Endothelial cell of umbilical vein (primary cell): ENCODE measurements at regions not wholly inside any gene's neighbourhood (a gene's known extent, or its start where the extent isn't known, plus 50 kb on each side); places are given as distances from the start of the nearest gene placed in this dataset.

Experiments
- BruUV-seq: library from RNA; stranded (reverse); fragments of 400-500 nt; replicated peaks from 2 replicates; lab custom pipeline; 2021; lab: Mats Ljungman, UMichigan
- CTCF ChIA-PET: fragments of 300-600, 350-600 bp; sonication (Branson Sonifier 250); formaldehyde crosslinking; loops from one replicate; lab custom pipeline; 2021; ENCODE audit warnings: antibody characterized with exemption, inconsistent platforms; lab: Charles Lee
- POLR2A ChIA-PET: fragments of 300-600, 350-600 bp; sonication (Branson Sonifier 250); formaldehyde crosslinking; loops from one replicate; lab custom pipeline; 2021; ENCODE audit warnings: antibody characterized with exemption, inconsistent platforms; lab: Charles Lee
- DNase-seq: peaks from one replicate; pipeline ENCODE4 v3.0.0-alpha.2; 2011; ENCODE audit warnings: low read depth, low spot score
- FAIRE-seq: peaks from 2 replicates; lab custom pipeline; 2011; peaks lifted over from hg19 to GRCh38; lab: Jason Lieb, UNC
- H2AFZ ChIP-seq: 2 replicates; pipeline ENCODE4 v1.6.0; 2012; ENCODE audit warnings: low read depth, low read length, control low read depth, inconsistent platforms
- H3K27ac ChIP-seq: 2 replicates; pipeline ENCODE4 v1.5.1; 2011; ENCODE audit warnings: low read depth, mild to moderate bottlenecking, control low read depth, low read length, moderate library complexity; ENCODE audit not compliant: insufficient read depth
- H3K27me3 ChIP-seq, 2 experiments: 2 replicates each; pipeline versions ENCODE4 v1.6.0 to v1.6.1; 2011; ENCODE audit warnings: low read length in 2 of 2, mixed read lengths in 1 of 2; ENCODE audit not compliant: control insufficient read depth in 2 of 2, insufficient read depth in 2 of 2
- H3K36me3 ChIP-seq, 2 experiments: 2 replicates in 1 of 2; 3 replicates in 1 of 2; pipeline ENCODE4 v1.5.1; 2011; ENCODE audit warnings: low read length in 2 of 2, mild to moderate bottlenecking in 1 of 2, moderate library complexity in 1 of 2; ENCODE audit not compliant: control insufficient read depth in 2 of 2, insufficient read depth in 2 of 2; ENCODE audit errors: extremely low read depth in 1 of 2
- H3K4me1 ChIP-seq: 3 replicates; pipeline ENCODE4 v1.5.1; 2011; ENCODE audit warnings: mild to moderate bottlenecking, low read length; ENCODE audit not compliant: control insufficient read depth, insufficient read depth; ENCODE audit errors: extremely low read depth
- H3K4me2 ChIP-seq: 2 replicates; pipeline ENCODE4 v1.6.1; 2011; ENCODE audit warnings: low read length, control low read depth, mixed read lengths; ENCODE audit not compliant: insufficient read depth
- H3K4me3 ChIP-seq, 3 experiments: fragments of 200-600 bp in 1 of 3; sonication (generic), shearing (Covaris generic) in 1 of 3; replicated peaks in 1 of 3; 2 replicates each; pipeline ENCODE4 v1.5.1; 2011 to 2016; ENCODE audit warnings: control low read depth in 3 of 3, low read length in 3 of 3, mild to moderate bottlenecking in 2 of 3, inconsistent platforms in 1 of 3, low read depth in 1 of 3, moderate library complexity in 1 of 3; ENCODE audit not compliant: insufficient read depth in 1 of 3
- H3K79me2 ChIP-seq: 2 replicates; pipeline ENCODE4 v1.6.0; 2012; ENCODE audit warnings: low read length, inconsistent platforms; ENCODE audit not compliant: control insufficient read depth, insufficient read depth
- H3K9ac ChIP-seq: replicated peaks from 2 replicates; pipeline ENCODE3; 2011; ENCODE audit warnings: low read length, control low read depth; ENCODE audit not compliant: insufficient read depth; ENCODE audit errors: extremely low read depth
- H3K9me1 ChIP-seq: replicated peaks from 3 replicates; pipeline ENCODE4 v1.6.0; 2011; ENCODE audit warnings: mild to moderate bottlenecking, low read length; ENCODE audit not compliant: control insufficient read depth, insufficient read depth; ENCODE audit errors: extremely low read depth
- H3K9me3 ChIP-seq: replicated peaks from 2 replicates; pipeline ENCODE4 v1.5.1; 2012; ENCODE audit warnings: low read length, inconsistent platforms; ENCODE audit not compliant: control insufficient read depth, insufficient read depth
- H4K20me1 ChIP-seq: replicated peaks from 2 replicates; pipeline ENCODE3; 2011; ENCODE audit warnings: mild to moderate bottlenecking, low read length; ENCODE audit not compliant: control insufficient read depth, insufficient read depth; ENCODE audit errors: extremely low read depth
- CTCF ChIP-seq, 2 donors: IDR thresholded peaks; 1 replicate in 1 of 2; 2 replicates in 1 of 2; pipeline ENCODE4 v1.5.1; 2011; ENCODE audit warnings: low read length in 2 of 2, mild to moderate bottlenecking in 2 of 2, moderate library complexity in 2 of 2, control low read depth in 1 of 2, inconsistent platforms in 1 of 2, low read depth in 1 of 2; ENCODE audit not compliant: insufficient read depth in 1 of 2; ENCODE audit errors: extremely low read depth in 1 of 2
- EZH2 ChIP-seq: IDR thresholded peaks from 2 replicates; pipeline ENCODE4 v1.6.1; 2012; ENCODE audit warnings: borderline replicate concordance, low read depth, mild to moderate bottlenecking, moderate library complexity, low read length, inconsistent platforms; ENCODE audit not compliant: severe bottlenecking
- FOS ChIP-seq: IDR thresholded peaks from 2 replicates; pipeline ENCODE4 v1.6.1; 2011; ENCODE audit warnings: mild to moderate bottlenecking, low read length, moderate library complexity, borderline replicate concordance; ENCODE audit not compliant: insufficient read depth
- GATA2 ChIP-seq: IDR thresholded peaks from 2 replicates; pipeline ENCODE4 v1.7.0; 2011; ENCODE audit warnings: low read depth, mild to moderate bottlenecking, moderate library complexity, mixed read lengths, low read length; ENCODE audit not compliant: insufficient read length, insufficient read depth
- JUN ChIP-seq: IDR thresholded peaks from 2 replicates; pipeline ENCODE4 v1.6.1; 2011; ENCODE audit warnings: borderline replicate concordance, low read depth; ENCODE audit not compliant: insufficient read length, insufficient read depth
- MYC ChIP-seq: IDR thresholded peaks from one replicate; pipeline ENCODE4 v1.6.1; 2011; ENCODE audit warnings: mild to moderate bottlenecking, low read depth, low read length
- POLR2A ChIP-seq: IDR thresholded peaks from 2 replicates; pipeline ENCODE4 v1.6.1; 2012; ENCODE audit warnings: low read depth, mild to moderate bottlenecking, control low read depth, low read length
- POLR2AphosphoS5 ChIP-seq: IDR thresholded peaks from 2 replicates; pipeline ENCODE4 v1.6.1; 2012; ENCODE audit warnings: low read depth, mild to moderate bottlenecking, control low read depth, low read length, moderate library complexity; ENCODE audit not compliant: insufficient read depth
- dilution Hi-C: fragments of 300-500 bp; cut with MboI; formaldehyde crosslinking; loops from one replicate; pipeline ENCODE4 v1.15.0; 2019; ENCODE audit warnings: low sequenced_read_pairs; ENCODE audit not compliant: extremely low pct_ligation_motif_present
- intact Hi-C: fragments of 100-400 bp; cut with micrococcal nuclease; formaldehyde crosslinking; loops from one replicate; pipeline ENCODE4 v1.10.0; 2022
- TF ChIP-seq, protein P1 (sequence below): IDR thresholded peaks from 2 replicates; pipeline ENCODE4 v1.6.1; 2011; ENCODE audit not compliant: insufficient read depth, insufficient read length

DNA sequence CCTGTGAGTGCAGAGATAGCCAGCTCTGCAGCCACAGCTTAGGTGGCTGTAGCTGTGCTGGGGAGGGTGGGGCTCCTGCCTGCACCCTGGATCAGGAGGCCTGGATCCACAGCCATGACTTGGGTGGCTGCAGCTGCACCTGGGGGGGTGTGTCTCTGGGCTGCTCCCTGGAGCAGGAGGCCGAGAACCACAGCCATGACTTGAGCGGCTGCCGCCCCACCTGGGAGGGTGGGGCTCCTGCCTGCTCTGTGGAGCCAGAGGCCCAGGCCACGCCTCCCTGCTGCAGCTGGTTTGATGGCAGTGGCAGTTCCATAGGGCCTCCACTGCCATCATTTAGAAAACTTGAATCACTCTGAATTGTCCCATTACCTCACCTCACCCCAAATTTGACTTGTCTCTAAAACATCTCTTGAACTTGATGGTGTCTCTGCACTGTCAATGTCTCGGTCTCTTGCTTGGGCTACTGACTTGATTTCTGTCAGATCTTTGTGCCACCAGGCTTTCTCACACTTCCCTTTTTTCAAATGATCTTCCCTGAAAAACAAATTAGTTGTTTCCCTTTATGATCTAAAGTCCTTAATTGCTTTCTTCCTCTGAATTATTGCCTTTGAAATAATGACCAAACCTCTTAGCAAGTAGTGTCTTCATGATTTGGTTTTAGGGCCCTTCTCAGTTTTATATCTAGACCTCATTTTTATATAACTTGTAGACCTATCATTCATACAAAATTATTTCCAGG lies 313.2 kb upstream of the MME start:
- BruUV-seq, result no TSS peak
- FAIRE-seq, result no peak

More for the DNA sequence above, 313.2 kb upstream of the MME start:
- Histone ChIP-seq H3K36me3 (no peaks in the 10 kb centered on the region), H3K9ac (no peak overlapping the region), H3K9me3 (no peaks in the 10 kb centered on the region), H4K20me1 (no peaks in the 10 kb centered on the region), H2AFZ (no peak overlapping the region), H3K27me3 (no peaks in the 10 kb centered on the region), H3K79me2 (no peaks in the 10 kb centered on the region), H3K4me3 (no peak overlapping the region), H3K9me1 (no peaks in the 10 kb centered on the region), H3K27ac (no peak overlapping the region), H3K4me2 (no peak overlapping the region), H3K4me1 (no peaks in the 10 kb centered on the region)
- intact Hi-C loops (no loop called here), dilution Hi-C loops (no loop called here)
- ChIA-PET CTCF (no interaction called here), POLR2A (no interaction called here)
- TF ChIP-seq POLR2AphosphoS5, result no peak
- no peak for TF ChIP-seq POLR2A
- TF ChIP-seq FOS, result no peak
- no peak for TF ChIP-seq EZH2
- no peak for TF ChIP-seq CTCF (IDR thresholded peaks at IDR 0.05; ENCODE audit: extremely low read depth in 1 of 2, insufficient read depth in 1 of 2, low read depth in 1 of 2, low read length in 2 of 2)
- TF ChIP-seq MYC, result no peak
- no peak for TF ChIP-seq GATA2
- TF ChIP-seq, protein P1, sequence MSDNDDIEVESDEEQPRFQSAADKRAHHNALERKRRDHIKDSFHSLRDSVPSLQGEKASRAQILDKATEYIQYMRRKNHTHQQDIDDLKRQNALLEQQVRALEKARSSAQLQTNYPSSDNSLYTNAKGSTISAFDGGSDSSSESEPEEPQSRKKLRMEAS, result no peak
- TF ChIP-seq JUN, result no peak
- DNase-seq, result no peak
